HG02943 (cell line): ENCODE measurements at regions not wholly inside any gene's neighbourhood (a gene's known extent, or its start where the extent isn't known, plus 50 kb on each side); places are given as distances from the start of the nearest gene placed in this dataset.
"Not testable (repeated sequence)": the region's sequence is repeated elsewhere in the genome, so short reads cannot be mapped to it uniquely, and the experiment has no call there.

Experiments used
- ATAC-seq: cut with Tn5 transposase; IDR thresholded peaks from one replicate; pipeline ENCODE4 v1.9.1; 2021; ENCODE audit warnings: mild to moderate bottlenecking, low read depth, moderate library complexity; ENCODE audit not compliant: unreplicated experiment

DNA sequence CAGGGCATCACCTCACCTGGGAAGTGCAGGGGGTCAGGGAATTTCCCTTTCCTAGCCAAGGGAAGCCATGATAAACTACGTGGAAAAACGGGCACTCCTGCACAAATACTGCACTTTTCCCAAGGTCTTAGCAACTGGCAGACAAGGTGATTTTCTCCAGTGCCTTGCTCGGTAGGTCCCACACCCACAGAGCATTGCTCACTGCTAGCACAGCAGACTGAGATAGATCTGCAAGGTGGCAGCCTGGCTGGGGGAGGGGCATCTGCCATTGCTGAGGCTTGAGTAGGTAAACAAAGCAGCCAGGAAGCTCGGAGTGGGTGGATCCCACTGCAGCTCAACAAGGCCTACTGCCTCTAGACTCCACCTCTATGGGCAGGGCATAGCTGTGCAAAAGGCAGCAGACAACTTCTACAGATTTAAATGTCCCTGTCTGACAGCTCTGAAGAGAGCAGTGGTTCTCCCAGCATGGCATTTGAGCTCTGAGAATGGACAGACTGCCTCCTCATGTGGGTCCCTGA, 111.5 kb upstream of the FIBIN start:
- ATAC-seq, result not testable (repeated sequence)

DNA sequence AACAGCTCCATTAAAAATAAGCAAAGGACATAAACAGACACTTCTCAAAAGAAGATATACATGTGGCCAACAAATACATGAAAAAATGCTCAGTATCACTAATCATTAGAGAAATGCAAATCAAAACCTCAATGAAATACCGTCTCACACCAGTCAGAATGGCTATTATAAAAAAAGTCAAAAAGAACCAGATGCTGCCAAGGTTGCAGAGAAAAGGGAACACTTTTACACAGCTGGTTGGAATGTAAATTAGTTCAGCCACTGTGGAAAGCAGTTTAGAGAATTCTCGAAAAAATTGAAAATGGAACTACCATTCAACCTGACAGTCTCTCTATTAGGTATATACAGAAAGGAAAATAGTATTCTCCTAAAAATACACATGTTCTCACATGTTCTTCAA, 102.4 kb upstream of the FIBIN start:
- ATAC-seq, result no peak

DNA sequence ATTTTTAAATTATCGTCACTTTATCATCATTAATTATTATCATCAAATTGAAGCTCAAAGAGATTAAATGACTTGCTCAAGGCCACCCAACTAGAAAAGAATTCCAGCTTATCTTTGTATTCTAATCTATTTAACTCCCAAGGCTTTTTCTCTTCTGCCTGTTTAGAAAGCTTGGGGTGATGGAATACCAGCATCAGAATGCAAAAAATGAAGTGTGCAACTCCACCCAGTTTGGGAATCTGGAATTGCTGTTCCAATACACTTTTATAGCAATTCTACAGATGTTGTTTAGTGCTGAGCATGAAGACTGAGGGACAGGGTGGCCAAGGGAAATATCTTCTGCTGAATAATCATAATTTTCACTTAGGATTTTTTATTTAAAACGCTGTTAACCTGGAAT, 97.2 kb upstream of the FIBIN start:
- ATAC-seq, result no peak

DNA sequence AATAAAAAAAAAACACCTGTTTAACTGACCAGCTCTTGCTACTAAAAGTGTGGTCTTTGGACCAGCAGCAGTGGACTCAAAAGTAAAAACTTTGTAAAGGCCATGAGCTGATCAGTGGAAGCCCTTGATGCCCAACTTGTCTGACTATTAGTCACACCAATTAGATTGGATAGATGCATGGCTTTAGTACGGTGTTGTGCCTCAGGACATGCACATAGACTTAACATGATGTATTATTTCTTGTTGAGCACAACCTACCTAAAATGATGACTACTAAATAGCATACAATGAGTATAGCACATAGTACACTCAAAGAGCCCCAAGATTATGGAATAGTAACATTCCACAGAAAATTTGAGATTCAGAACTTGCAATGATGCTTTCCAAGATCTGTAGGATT, 95.1 kb upstream of the FIBIN start:
- ATAC-seq, result no peak

DNA sequence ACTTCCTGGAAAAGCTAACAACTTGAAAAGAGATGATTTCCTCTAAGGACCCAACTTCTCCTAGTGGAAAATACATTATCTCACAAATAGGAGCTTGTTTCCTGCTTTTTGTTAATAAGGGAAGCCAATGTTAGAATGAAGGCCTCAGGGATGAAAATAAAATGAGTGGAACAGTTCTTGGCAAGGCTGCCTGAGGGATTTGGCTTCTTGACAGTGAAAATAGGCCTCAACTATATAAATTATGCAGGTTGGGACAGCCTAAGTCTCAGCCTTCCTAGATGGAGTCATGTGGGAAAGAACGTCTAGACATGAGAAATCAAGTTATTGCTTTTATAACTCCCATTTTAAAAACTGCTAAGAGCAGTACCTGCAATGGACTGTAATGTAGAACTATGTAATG, 92.8 kb upstream of the FIBIN start:
- no peak for ATAC-seq

DNA sequence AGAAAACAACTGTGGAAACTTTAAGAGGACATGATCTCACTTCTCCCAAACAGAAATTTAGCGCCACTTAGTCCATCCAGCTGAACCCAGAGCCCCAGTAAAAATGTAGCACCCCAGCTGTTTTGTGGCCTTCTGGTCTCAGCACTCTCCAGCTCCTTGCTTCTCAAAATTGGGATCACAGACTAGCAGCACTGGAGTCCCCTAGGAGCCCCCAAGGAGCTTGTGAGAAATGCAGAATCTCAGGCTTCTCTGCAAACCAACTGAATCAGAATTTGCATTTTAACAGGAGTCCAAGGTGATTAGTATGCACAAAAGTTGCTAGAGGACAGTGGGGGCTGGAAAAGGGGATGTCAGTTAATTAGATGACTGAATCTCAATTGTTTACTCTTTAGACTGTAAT, 89.8 kb upstream of the FIBIN start:
- ATAC-seq, result no peak

DNA sequence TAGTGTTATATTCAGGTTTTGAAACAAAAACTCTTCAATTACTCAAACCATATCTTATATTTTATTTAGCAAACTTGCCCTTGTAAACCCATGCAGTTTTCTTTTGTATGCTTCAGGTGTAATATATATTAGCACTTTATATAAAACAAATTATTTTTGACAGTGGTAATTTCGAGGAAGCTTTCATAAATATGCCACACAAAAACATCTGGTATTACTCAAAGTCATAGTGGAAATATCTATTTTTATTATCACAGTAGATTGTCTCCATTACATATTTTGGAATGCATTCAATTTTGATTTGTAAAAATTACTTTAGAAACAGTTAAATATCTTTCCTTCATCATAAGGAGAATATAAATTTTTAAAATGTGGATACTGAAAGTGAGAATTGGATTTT, 89.1 kb upstream of the FIBIN start:
- no peak for ATAC-seq

DNA sequence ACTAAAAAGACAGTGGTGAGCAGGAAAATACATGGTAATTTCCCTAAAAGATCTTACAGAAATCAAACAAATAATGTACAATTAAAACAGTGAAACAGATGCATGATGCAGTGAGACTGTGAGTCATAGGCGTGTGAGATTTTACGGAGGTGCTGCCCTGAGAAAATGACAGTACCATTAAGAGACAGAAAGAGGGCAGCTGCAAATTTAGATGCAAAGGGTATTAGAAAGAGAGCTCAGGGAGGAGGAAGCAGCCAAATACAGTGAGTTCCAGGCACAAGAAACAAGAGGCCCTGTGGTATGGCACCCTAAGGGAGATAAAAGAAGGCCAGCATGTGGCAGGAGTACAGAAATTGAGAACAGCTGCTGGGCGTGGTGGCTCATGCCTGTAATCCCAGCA, 88.5 kb upstream of the FIBIN start:
- no peak for ATAC-seq

DNA sequence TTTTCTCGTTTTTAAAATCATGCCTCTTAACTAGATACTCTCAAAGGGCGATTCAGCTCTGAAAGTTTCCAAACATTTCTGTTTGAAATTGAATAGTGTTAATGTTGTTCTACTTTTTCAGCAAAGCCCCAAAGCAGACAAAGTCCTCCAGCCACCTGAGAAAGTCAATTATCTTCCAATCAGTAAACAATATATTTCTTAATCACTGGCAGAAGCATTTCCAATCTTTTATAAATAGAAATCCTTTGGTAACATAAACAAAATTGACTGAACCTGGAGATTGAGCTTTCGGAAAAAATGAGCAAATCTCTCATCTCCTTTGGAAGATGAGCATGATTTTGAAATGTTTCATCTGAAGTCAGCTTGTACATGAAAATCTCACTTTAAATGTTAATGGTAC, 84.4 kb upstream of the FIBIN start:
- no peak for ATAC-seq

DNA sequence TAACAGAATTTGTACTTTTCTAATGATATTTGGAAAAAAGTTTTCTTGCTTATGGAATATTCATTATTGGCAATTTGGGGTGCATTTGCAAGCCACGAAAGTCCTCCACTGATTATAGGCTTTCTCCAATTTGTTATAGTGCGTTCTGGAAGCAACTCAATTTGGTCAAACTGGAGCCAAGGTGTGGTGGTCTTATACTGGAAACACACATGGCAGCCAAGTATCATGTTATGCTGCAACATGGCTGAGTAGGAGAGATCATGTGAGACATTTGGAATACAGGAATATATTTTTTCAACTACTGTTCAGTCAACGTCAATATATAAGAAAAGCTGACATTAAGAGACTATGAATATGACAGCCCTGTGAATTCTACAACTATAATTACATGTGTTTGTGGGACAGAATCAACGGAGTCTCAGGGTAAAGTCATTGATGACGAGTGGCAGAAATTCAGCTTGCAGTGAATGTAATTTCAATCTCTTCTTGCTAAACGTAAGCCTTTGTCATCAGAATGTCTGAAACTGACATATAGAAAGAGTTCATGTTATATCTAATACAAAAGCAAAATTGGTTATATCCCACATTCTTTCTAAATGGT, 83.8 kb upstream of the FIBIN start:
- no peak for ATAC-seq

DNA sequence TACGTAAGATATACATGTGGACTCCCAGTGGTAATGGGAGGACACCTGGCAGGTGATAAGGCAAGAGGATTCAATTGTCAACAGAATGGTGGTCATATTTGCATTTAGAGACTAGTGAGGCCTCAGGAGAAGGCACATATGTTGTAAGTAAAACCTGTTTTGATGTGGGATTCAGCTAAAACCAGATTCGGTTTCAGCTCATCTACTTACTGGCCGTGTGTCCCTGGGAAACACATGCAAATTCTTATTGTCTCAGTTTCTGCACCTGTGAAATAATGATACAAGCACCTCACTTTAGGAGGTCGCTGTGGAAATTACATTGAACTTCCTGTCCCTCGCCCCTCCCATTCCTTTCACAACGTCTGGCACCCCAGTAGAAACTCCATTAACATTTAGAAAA, 78.9 kb upstream of the FIBIN start:
- ATAC-seq, result peak; percentile 76

DNA sequence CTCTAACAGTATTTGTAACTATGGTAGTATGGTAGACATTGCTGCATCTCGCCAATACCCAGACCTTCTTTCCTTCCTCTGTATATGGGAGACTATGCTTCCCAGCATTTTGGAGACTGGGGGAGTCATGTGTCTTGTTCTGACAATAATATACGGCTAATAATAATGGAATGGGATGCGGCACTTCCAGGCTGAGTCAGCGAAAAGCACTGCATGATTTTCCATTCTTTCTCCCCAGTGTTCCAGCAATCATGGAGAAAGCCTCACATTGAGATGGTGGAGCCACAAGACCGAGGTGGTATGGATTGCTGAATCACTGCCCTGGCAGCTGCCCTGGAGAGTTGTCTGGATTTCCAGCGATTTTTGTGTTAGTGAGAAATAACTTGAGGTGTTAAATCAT, 77.1 kb upstream of the FIBIN start:
- no peak for ATAC-seq

DNA sequence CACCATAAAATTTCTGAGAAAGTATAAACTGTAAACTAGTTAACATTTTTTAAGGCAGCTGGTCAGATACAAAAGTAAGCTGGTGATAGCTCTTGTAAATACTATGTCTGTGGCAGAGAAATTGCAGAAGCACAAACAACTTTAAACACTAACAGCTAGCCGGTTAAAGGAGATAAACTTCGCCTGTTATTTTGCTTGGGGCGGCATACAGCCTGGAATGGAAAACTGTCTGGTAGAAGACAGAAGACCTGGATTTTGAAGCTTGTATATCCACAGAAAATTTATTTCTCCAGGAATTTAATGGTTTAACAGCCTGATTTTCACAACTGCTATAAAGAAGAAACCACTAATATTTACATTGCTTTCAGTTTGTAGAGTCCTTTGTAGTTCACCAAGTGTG, 65.3 kb upstream of the FIBIN start:
- no peak for ATAC-seq

DNA sequence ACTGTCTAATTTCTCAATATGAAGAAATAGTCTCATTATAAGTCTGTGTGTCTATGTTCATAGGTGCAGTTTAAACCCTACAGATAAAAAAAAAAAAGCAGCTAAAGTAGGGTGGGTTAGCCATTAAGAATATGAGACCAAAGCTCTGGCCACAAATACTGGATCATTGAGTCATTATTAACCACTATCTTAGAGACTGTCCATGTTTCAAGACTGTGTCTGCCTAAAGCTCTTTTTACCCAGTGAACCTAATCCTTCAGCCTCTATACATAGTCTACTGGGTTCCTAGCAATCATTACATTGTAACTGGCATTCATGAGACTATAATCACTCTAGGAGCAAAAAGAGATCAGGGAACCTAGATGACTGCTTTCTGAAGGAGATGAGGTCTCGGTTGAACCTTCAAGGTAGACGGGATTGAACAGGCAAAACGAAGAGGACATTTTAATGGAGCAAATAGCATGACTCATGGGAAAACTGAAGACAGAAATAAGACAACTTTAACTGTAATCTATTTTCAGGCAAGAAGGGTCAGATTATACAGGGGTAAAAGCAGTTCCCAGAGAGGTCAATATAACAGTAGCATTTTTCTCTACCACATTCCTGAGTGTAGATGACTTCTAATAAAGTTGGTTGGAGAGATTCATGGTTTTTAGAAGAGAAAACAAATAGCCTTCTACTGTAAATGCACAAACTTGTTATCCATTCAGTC, 64.0 kb upstream of the FIBIN start:
- ATAC-seq, result no peak

DNA sequence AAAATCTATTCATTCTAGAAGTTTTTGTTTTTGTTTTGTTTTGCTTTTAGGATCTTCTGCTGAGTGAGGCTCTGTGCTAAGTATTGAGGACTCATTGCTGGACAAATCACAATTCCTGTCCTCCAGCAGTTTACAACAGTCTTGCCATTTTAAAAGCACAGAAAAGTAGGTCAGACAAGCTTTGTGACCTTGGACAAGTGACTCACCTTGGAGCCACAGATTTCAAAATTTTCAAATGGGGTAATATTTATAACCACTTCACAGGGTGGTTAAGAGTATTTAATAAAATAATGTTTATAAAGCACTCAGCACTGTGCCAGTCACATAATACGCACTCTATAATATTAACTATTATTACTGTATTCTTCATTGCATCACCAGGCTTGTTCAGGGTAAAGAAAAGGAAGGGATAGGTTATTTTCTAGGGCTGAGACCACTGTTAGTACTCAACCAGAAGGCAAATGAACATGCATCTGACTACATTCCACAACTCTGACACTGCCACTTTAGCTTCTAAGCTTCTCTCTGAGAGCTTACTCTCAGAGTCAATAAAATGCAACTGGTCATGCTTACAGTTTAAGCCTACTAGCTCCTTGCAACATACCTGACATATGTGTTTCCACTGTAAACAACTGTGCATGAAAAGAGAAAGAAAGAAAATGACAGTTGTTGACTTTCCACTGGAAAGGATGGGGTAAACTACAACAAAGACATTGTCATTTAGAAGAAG, 63.2 kb upstream of the FIBIN start:
- no peak for ATAC-seq

DNA sequence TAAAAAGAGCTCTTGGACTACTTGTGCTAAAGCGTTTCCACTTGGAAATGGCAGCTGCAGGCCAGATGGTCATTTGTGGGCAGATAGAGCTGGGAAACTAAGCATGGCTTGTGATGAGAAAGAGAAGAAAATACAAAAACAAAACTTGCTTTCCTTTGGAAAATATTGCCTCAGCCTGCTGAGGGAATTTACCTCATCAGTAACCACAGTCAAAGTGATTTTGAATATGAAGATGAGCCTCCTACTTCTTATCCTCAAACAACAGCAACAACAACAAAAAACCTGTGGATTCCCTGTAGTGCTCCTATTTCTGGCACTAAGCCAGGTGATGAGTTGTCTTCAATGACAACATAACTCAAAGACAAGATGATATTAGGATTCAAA, 62.7 kb upstream of the FIBIN start:
- ATAC-seq, result no peak

DNA sequence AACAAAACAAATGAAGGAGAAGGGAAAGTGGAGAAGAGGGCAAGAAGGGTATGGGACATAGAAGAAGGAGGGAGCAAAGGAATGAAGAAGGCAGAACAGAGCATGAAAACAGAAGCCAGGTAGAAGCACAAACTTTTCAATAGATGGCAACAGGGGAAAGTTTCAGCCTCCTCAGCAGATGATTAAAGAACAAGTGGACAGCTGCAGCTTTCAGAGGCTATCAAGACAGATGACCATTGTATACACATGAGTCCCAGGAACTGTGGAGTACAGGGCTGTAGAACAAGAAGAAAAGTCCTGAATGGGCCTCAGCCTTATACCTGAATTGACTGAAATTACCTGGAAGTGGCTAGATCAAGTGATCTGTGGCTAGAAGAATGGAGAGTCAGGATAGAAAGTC, 62.0 kb upstream of the FIBIN start:
- ATAC-seq, result no peak

DNA sequence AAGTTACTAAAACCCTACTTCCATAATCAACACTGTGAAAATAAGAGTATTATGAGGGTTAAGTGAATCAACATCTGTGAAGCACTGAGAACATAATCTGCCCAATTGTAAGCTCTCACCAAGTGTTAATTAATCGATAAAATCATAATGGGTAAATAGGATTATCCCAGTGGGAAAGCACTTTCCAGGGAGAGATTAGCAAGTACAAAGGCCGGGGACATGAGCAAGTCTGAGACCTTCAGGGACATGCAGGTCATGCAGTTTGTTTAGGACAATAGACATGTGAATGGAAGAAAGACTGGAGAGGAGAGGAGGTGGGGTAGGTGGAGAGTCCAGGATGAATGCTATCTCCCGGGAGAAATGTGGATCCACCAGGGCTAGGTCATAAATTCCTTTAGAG, 57.8 kb upstream of the FIBIN start:
- no peak for ATAC-seq

DNA sequence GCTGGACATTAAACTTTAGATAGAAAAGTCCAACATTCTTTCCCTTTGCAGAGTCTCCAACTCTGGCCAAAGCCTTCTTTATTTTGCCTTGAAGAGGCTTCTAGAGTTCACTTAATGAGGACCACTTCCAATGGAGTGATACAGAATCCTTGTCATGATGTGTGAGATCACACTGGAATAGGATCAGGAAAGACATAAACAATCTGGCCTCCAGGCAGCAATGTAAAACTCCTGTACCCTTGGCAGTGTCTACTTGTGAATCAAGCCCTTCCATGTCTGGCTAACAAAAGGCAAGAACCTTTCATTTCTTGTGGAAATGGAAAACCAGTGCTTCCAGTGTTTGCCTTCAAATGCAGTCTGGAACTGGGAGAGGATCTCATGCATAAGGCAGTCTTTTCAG, 56.5 kb upstream of the FIBIN start:
- ATAC-seq, result no peak

DNA sequence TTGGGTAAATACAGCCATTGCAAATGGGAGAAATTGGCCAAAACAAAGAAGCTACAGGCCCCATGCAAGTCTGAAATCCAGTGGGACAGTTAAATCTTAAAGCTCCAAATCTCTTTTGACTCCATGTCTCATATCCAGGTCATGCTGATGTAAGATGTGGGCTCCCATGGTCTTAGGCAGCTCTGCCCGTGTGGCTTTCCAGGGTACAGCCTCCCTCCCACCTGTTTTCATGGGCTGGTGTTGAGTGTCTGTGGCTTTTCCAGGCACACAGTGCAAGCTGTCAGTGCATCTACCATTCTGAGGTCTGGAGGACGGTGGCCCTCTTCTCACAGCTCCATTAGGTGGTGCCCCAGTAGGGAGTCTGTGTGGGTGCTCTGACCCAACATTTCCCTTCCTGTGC, 53.4 kb upstream of the FIBIN start:
- ATAC-seq, result not testable (repeated sequence)

DNA sequence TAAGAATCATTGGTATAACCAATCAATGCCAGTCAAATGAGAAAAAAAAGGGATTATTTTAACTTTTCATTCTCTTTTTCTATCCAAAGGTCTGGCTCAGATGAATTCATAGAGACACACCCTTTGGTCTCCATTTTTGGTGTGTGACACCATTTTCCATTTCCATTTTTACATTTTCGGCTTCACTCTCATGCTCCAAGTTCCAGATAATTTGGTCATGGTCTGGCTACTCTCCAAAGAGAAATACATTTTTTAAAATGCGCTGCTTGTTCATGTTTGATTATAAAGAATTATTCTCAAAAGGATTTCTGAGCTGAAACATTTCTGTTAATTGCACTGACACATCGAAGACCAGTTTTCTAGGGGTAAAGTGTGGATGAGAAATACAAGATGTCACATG, 51.6 kb upstream of the FIBIN start:
- no peak for ATAC-seq

DNA sequence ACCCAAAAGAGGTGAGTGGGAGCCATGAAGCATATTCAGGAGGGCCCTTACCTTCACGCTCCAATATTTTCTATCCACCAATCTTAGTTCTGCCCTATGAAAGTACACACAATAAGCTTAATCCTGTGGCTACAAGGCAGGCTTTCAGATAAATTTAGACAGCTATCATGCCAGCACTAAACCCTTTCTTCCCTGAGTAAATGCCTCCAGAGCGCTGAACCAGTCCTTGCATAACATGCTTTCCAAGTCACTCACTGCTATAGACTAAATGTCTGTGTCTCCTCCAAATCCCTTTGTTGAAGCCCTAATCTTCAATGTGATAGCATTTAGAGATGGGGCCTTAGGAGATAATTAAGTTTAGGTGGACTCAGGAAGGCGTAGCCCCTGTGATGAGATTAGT, 50.3 kb upstream of the FIBIN start:
- no peak for ATAC-seq
